ENCODE measurements at regions not wholly inside any gene's neighbourhood (a gene's known extent, or its start where the extent isn't known, plus 50 kb on each side); places are given as distances from the start of the nearest gene placed in this dataset.

- DNase-seq, result peak; percentile 41
Measured at GRCh38 chrX:30504309-30504708, 73.3 kb downstream of the TASL start.

GRCh38 chrX:30495468-30495867 is 82.1 kb downstream of the TASL start:
- DNase-seq, result no peak

DNA sequence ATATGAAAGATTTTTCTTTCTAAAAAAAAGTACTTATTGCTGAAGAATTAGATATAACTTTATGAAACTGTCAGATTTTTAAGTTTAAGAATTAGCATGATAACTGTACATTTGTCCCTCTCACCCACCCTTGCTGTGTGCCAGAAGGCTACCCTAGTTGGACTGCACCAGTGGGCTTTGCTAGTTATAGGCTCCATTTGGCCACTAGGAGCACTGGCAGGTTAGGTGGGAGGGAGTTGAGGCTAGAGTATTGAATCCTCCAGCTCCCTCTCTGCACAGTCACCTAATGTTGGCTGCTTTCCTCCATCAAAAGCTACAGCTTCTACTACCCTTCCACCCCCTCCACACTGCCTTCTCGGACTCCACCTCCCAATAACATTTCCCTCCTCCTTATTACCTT is 84.2 kb downstream of the TASL start:
- DNase-seq, result no peak

- no peak for DNase-seq
Measured at GRCh38 chrX:30489323-30489722, 88.2 kb downstream of the TASL start.

- DNase-seq, result peak; percentile 2
Measured at GRCh38 chrX:30488092-30488491, 89.5 kb downstream of the TASL start.

DNA sequence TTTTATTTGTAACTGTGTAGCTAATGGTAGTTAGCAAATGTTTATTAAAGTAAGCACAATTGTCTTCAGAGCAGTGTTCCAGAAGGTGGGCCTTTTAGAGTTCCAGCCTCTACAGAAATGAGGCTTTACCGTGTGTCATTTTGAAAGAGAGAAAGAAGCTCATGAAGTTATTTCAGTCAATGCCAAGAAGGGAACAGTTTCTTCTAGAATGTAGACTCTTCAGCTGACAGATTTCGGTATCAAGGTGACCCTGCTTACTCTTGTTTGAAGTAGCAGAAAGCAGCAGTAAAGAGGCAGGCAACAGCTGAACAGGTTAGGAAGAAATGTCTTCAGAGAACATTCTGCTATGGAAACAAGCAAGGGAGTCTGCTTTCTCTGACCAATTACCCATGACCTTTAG is 93.6 kb downstream of the TASL start:
- no peak for DNase-seq

DNA sequence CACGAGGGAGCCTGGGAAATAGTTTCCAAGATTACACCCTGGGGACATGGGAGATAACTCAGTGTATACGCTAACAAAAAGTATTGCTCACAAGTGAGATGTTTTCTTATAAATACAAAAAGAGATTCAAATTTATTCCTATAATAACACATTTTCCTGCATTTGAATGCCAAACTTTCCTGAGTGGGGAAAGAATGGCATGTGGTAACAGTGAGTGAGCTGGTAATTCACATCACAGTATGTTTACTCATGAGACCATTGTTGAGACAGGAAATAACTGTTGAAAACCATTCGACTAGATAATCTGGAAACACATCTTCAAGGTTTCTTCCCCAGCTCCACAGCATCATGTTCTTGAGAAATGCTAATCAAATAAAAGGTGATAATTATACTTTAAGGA is 109.1 kb downstream of the TASL start:
- DNase-seq, result no peak
